HG02870 (cell line): ENCODE measurements at regions not wholly inside any gene's neighbourhood (a gene's known extent, or its start where the extent isn't known, plus 50 kb on each side); places are given as distances from the start of the nearest gene placed in this dataset.
"Not testable (repeated sequence)": the region's sequence is repeated elsewhere in the genome, so short reads cannot be mapped to it uniquely, and the experiment has no call there.

Experiments
- ATAC-seq: cut with Tn5 transposase; IDR thresholded peaks from one replicate; pipeline ENCODE4 v1.9.1; 2021; ENCODE audit warnings: mild to moderate bottlenecking, moderate library complexity; ENCODE audit not compliant: unreplicated experiment

DNA sequence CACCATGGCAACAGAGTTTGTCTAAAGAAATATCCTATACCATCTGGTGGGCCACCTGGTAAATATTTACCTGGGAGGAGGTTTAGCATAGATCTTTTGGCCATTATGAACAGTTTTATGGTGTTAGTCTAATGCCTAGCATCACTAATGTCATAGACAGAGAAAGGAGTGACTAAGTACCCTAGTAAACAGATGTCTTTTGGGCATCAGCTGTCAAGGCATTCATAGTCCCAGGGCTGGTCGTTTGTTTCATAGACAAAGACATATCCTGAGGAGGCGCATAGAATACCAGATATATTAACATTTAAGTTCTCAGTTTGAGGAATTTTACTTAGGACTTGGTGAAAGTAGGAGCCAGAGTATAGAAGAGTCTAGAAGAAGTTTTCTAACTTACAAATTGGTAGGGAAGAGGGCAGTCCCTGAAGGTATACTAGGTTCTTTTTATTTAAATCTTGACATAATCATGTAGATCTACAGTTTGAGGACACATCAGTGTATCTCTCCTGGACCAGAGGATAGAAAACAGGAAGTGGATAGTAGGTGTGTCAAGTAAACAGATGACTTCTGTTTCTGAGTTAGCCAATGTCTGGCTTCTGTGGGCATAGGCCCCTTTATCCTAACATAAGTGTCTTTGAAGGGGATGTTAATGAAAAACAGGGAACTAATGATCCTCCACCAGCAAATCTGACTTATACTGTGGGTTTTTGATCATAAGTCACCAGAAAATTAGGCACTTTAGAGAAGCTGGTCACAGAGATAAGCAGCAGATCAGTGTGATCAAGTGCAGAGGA, 105.0 kb upstream of the PRSS3 start:
- no peak for ATAC-seq

DNA sequence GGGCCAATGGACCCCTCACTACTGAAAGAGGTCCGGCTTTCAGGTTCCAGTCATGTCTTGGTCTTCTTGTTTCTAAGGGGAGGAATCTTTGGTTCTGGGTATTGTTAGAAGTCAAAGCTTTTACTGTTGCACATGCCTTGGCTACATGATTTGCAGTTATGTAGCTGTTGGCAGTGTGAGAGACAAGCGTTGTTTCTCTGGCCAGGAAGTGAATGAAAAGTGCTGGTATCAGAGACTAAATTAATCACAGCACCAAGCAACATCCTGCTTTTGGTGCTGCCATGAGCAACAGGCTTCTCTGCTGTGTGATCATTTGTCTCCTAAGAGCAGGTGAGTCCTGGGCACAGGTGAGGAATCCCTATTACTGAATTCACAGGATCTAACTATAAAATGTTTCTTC, 100.1 kb upstream of the PRSS3 start:
- ATAC-seq: no peak

DNA sequence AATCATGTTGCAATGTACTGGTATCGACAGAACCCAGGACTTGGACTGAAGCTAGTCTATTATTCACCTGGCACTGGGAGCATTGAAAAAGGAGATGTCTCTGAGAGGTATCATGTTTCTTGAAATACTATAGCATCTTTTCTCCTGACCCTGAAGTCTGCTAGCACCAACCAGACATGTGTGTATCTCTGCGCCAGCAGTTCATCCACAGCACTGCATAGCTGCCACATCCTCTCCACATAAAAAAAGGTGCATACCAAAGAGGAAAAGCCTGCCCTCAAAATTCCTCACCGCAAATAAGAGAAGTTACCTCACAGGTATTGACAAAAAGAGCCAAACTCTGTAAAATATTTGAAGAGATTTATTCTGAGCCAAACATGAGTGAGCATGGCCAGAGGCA, 99.5 kb upstream of the PRSS3 start:
- ATAC-seq: no peak

DNA sequence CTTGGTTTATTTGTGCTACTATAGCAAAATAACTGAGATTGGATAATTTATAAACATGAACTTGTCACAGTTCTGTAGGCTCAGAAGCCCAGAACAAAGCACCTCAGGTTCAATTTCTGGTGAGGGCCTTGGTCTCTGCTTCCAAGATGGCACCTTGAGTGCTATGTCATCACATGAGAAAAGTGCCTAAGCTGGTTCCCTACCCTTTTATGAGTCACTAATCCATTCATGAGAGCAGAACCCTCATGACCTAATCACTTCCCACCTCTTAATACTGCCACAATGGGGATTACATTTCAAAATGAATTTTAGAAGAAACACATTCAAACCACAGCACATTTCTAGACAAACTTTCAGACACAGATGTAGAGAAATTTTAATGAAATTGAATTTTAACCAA, 98.2 kb upstream of the PRSS3 start:
- no peak for ATAC-seq

- ATAC-seq: no peak
These were observed 97.1 kb upstream of the PRSS3 start for GRCh38 chr9:33698267-33698666.

GRCh38 chr9:33700940-33701339, 94.4 kb upstream of the PRSS3 start:
- not testable (repeated sequence) for ATAC-seq

- ATAC-seq: no peak
These were observed 91.8 kb upstream of the PRSS3 start for GRCh38 chr9:33703430-33704102.

DNA sequence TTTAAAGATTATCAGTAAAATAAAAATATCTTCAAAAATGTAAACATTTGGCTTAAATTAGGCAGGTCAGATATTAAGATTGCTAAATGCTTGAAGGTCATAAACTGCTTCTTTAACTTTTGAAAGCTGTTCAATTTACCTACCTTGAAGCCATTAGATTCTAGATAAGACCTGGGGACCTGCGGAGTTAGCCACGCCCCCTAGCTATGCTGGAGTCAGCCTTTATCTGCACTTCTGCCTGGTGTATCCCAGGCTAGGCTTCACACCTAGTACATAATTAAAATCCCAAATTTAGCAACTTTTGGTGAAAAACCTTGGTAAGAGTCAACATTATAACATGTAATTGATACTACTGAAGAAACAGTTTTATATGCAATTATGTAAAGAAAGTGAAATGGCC, 89.9 kb upstream of the PRSS3 start:
- not testable (repeated sequence) for ATAC-seq

DNA sequence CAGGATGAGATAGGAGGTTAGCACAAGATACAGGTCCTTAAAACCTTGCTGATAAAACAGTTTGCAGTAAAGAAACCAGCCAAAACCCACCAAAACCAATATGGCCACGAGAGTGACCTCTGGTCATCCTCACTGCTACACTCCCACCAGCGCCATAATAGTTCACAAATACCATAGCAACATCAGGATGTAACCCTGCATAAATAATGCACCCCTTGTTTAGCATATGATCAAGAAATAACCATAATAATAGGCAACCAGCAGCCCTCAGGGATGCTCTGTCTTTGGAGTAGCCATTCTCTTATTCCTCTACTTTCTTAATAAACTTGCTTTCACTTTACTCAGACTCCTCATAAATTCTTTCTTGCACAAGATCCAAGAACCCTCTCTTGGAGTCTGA, 86.9 kb upstream of the PRSS3 start:
- no peak for ATAC-seq

- no peak for ATAC-seq
These were observed 86.1 kb upstream of the PRSS3 start for GRCh38 chr9:33709269-33709668.

DNA sequence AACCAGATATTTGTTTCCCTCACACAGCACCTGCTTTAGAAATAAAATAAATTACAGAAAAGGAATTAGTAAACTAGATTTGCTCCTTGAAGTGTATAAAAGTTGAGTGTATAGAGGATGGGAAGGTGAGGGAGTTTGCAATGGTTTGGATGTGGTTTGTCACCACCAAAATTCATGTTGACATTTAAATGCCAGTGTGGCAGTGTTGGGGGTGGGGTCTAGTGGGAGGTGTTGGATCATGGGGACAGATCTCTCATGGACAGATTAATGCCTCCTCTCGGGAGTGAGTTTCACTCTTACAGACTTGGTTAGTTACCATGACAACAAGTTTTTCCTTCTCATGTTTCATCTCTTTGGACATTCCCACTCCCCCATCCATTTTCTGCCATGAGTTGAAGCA, 83.9 kb upstream of the PRSS3 start:
- not testable (repeated sequence) for ATAC-seq

- ATAC-seq: no peak
These were observed 80.4 kb upstream of the PRSS3 start for GRCh38 chr9:33714989-33715388.

GRCh38 chr9:33718987-33719386, 76.4 kb upstream of the PRSS3 start:
- ATAC-seq: no peak

DNA sequence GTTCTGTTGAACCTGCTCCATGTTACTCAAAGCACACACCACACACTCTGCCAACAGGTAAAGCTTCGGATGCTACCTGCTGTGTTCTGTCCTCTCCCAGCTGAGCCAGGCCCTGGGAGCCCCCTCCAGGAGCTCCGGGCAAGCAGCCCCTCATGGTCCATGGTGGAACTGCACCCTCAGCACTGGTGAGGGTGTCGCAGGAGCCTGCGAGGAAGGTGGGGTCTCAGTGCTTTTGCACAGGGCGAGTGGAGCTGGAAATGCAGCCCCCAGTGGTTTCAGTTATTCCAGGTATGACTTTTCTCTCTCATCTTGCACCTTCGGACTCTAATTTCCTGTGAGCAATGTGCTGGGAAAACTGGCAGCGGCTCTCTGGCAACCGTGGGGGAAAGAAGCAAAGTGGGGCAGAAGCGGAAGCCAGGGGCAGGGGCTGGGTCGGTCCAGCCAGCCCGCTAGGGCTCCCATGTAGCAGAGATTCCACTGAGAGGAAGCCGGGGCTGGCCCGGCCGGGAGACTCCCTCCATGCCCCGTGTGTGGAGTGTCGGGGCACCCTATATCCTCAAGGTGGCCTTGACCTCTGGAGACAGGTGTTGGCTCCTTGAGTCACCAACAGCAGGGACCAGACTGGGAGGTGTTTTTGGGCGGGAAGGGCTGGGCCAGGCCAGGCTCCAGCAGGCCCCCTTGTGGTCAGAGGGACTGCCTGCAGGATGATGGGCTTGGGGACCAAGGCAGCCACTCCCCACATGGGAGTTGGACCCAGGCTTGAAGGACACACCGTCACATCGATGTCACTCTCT, 75.6 kb upstream of the PRSS3 start:
- peak; percentile 54 for ATAC-seq

- ATAC-seq: peak; percentile 48
These were observed 73.5 kb upstream of the PRSS3 start for GRCh38 chr9:33721674-33722358.

DNA sequence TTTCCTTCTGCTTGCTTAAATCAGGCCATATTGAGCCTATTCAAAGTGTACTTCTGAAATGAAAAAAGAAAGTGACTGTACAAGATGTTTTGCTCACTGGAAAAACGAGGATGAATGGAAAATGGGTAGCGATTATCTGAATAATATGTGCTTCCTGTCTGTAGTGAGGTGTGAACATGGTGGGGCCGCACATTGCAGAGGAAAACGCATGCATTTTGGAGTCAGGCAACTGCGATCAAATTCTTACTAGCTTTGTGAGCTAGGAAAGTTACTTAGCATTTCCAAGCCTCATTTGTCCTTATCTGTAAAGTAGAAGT, 73.0 kb upstream of the PRSS3 start:
- ATAC-seq: no peak

GRCh38 chr9:33728613-33729012, 66.7 kb upstream of the PRSS3 start:
- ATAC-seq: no peak

GRCh38 chr9:33731142-33731541, 64.2 kb upstream of the PRSS3 start:
- no peak for ATAC-seq

DNA sequence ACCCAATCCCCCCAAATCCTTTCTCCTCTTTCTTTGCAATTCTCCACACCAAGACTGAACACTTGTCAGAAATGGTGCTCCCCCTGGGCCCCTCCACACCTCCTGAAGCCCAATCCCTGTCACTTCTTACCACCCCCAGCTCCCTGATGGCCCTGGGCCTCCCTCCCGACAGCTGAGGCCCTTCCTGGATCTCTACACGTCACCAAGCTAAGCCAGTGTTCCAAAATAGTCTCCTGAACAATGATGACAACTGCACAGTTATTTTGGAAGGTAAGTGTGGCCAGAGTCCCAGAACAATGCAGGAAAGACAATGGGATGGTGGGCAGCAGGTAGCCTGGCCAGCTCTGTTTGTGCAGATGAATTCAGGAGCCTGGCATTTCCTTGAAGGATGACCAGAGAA, 63.7 kb upstream of the PRSS3 start:
- no peak for ATAC-seq

DNA sequence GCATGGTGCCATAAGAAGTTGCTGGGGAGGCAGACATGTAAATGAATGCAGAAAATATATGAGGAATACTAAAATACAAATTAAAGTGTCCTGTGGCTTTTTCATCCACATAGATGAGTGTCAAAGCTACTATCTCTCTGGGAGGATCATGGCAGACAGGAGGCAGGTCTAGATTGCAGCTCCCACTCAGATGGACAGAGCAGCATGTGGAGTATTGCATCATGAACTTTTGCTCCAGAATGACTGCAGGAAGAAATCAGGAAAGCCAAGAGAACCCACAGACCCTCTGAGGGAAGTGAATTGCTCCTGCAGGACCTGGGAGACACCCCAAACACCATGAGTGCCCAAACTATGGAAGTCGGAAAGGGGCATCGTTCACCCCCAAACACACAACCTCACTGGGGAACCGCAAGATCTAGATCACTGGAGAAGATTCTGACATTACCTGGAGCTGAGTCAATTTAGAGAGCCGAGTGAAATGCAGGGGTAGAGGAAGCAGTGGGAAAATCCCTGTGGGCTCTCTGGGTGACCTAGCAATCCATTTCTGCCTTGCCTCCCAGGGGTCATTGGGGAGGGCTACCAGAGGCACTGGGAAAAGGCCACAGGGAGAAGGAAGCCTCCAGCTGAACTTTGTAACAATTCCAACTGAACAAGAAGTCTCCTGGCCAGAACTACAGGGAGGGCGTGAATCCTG, 61.0 kb upstream of the PRSS3 start:
- ATAC-seq: not testable (repeated sequence)
